GM19043 (cell line): ENCODE measurements at regions not wholly inside any gene's neighbourhood (a gene's known extent, or its start where the extent isn't known, plus 50 kb on each side); places are given as distances from the start of the nearest gene placed in this dataset.
"Not testable (repeated sequence)": the region's sequence is repeated elsewhere in the genome, so short reads cannot be mapped to it uniquely, and the experiment has no call there.

Source experiments
- ATAC-seq: cut with Tn5 transposase; IDR thresholded peaks from one replicate; pipeline ENCODE4 v1.9.1; 2021; ENCODE audit warnings: low read depth; ENCODE audit not compliant: unreplicated experiment

GRCh38 chr11:130526846-130527245 is 78.4 kb downstream of the ADAMTS15 start:
- ATAC-seq, result no peak

GRCh38 chr11:130527636-130528297 is 79.3 kb downstream of the ADAMTS15 start:
- no peak for ATAC-seq

DNA sequence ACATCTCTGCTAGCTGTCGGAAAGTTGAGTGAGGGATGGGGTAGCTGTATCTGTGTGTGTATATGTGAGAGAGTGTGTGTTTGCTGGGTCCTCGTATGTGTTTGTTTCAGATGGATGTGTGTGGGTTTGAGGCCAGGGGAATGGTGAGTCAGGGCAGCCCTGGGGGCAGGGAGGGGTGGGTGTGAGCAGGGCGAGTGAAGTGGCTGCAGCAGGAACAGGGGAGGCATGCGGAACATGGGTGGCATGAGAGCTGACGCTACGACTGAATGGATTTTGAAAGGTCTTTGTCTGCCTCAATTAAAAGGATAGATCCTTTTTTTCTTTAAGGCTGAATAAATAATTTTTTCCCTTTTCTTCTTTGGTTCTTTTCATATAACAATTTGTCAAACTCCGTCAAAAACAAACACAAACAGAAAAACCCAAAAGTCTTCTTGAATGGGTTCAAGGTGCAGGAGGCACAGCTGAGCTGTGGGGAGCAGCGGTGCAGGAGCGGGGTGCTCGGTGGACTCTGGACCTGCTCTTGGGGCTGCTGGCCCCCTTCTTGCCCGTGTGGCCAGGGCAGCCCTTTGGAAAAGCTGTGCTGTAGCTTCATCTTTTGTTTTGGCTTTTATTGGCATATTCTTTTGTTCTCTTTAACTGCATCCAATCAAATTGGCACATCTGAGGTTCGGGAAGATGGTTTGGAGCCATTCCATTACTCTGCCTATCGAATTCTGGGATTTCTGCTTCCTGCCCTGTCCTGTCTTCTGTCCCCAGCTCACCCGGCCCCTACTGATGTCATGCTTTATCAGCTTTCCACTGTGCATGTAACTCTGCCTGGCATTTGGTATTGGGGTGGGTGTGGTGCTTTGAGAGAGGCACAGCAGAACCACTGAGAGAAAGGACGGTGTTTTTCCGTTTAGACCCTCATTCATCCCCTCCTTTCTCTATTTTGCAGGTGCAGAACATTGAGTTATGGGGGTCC is 80.1 kb downstream of the ADAMTS15 start:
- no peak for ATAC-seq

- ATAC-seq, result no peak
Observed at GRCh38 chr11:130529366-130529765, 80.9 kb downstream of the ADAMTS15 start.

GRCh38 chr11:130531061-130531460 is 82.6 kb downstream of the ADAMTS15 start:
- no peak for ATAC-seq

- no peak for ATAC-seq
Observed at GRCh38 chr11:130533113-130533798, 84.8 kb downstream of the ADAMTS15 start.

DNA sequence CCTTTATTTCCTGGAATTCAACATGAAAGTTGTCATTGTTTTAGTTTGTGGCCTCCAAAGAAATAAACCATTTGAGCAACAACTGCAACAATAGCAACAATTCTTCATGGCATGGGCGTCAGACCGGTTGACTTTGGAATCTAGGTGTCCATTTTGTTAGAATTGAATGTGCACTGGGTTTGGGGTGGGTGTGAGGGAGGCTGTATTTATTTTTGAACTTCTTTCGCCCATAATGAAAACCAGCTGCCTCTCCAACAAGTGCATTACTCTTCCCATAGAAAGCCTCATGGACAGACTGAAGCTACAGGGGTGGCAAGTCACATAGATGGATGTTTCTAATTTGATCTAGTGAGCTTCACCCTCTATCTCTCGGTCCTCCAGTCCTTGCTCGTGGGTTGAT is 85.4 kb downstream of the ADAMTS15 start:
- no peak for ATAC-seq

GRCh38 chr11:130534551-130534950 is 86.1 kb downstream of the ADAMTS15 start:
- ATAC-seq, result no peak

DNA sequence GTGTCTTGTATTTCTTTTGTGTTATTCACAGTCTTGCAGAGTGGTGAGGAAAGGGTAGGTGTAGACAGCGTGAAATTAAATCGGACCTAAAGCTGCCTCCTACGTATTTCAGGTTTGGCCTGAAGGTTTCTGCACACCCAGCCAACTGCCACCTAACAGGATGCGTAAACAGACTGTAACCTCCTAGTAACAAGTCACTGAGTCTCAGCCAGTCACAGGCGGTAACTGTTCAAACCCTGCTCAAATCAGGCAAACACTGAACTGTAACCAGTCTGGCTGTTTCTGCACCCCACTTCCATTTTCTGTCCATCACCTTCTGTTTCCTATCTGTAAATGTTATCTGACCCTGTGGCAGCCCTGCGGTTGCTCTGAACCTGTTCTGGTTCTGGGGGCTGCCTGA is 87.1 kb downstream of the ADAMTS15 start:
- ATAC-seq, result no peak

GRCh38 chr11:130536106-130537040 is 87.9 kb downstream of the ADAMTS15 start:
- ATAC-seq, result no peak

GRCh38 chr11:130539680-130540079 is 91.2 kb downstream of the ADAMTS15 start:
- not testable (repeated sequence) for ATAC-seq

DNA sequence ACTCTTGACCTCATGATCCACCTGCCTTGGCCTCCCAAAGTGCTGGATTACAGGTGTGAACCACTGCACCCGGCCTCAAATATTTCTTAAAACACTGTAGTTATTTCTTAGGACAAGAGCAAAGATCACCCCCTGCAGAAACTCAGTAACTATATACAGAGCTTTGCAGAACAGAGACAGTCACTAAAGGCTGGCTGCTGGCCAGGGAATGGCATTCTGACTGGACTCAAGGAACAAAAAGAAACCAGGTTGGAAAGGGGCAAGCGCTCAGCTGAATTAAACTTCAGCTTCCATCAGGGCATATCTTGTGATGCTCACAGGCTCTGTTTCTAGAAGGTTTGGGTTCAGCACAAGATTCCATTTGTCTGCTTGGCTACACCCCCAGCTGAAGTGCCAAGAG is 95.8 kb downstream of the ADAMTS15 start:
- ATAC-seq, result no peak

GRCh38 chr11:130545449-130546072 is 97.1 kb downstream of the ADAMTS15 start:
- ATAC-seq, result no peak

GRCh38 chr11:130546438-130546837 is 98.0 kb downstream of the ADAMTS15 start:
- ATAC-seq, result no peak

DNA sequence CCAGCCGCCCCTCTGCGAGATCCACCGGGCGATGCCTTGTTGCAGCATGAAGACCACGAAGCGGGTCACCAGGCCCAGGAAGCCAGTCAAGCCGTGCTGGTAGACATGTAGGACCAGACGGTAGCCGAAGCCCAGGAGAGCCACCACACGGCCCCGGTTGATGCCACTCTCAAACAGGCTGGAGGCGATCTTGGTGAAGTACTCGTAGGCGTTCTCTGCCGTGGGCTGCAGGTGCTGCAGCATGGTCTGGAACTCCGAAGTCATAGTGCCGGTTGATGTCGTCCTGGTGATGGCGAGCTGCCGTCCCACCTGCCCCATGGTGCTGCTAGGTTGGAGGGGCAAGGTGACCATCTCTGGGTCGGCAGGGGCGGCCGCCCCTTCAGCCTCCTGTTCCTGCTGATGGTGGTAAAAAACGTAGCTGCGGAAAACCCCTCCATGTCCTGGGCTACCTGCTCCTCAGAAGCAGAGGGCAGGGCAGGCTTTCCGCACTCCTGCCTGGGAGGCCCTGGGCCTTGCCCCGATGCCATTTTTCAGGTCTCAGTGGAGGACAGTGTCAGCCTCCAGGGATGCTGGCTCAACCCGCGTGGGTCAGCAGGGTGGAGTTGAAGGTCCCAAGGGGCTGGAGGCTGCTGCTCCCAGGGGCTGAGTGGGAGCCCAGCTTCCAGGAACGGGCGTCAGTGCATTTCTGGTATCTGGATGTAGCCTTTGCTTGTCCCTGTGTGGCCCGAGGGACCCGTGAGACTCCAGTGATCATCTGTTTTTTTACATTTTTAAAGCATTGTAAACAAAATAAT is 98.7 kb downstream of the ADAMTS15 start:
- ATAC-seq, result no peak

DNA sequence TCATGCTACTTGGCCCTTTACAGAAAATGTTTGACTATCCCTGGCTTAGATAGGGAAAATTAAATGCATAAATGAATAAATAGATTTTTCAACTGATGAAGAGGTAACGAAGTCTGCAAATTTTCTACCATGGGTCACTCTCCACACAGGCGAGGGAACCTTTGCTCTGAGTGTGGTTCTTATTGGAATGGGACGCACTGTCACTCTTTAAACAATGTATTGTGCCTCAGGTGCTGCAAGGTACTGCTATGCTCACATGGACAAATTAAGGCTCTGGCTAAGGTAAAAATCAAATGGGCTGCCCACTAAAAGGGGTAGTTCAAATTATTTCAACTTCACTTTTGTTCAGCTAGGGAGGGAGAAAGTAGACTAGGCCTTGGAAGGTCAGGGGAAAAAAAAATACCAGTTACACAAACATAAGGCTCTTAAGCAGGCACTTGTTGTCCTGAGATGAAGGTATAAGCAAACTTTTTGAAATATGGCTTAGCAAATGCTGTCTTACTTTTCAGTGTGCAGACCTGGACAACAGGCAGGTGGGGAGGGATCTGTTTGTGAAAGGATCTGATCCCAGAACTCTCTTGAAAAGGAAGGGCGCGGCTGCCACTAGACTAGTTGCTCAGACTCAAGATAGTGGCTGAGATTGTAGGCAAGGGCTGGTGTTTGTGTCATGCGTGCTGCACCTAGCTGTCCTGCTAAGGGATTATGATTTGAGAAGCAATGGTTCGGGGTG is 99.5 kb downstream of the ADAMTS15 start:
- no peak for ATAC-seq

- no peak for ATAC-seq
Observed at GRCh38 chr11:130548491-130548833, 100.0 kb downstream of the ADAMTS15 start.

GRCh38 chr11:130549393-130549999 is 101.1 kb downstream of the ADAMTS15 start:
- no peak for ATAC-seq
